Esophagus muscularis mucosa (tissue), 4 donors: ENCODE measurements at regions not wholly inside any gene's neighbourhood (a gene's known extent, or its start where the extent isn't known, plus 50 kb on each side); places are given as distances from the start of the nearest gene placed in this dataset.

Source experiments
- DNase-seq: peaks from one replicate; pipeline ENCODE4 v3.0.0-alpha.2; 2017; ENCODE audit errors: extremely low spot score
- H3K27ac ChIP-seq, 4 donors: fragments of 200-600 bp; sonication (generic); replicated peaks in 1 of 4; 1 replicate in 3 of 4; 2 replicates in 1 of 4; pipeline ENCODE4 v1.5.1; 2016 to 2019; ENCODE audit warnings: mild to moderate bottlenecking in 1 of 4
- H3K27me3 ChIP-seq, 4 donors: fragments of 200-600 bp; sonication (generic); one replicate each; pipeline versions ENCODE4 v1.5.1 to v1.6.0; 2016 to 2019
- H3K36me3 ChIP-seq, 4 donors: fragments of 200-600 bp; sonication (generic); one replicate each; pipeline ENCODE4 v1.5.1; 2016 to 2019
- H3K4me1 ChIP-seq, 4 donors: fragments of 200-600 bp; sonication (generic); one replicate each; pipeline ENCODE4 v1.5.1; 2016 to 2019
- H3K4me3 ChIP-seq, 4 donors: fragments of 200-600 bp; sonication (generic); 1 replicate in 2 of 4; 2 replicates in 2 of 4; pipeline ENCODE4 v1.5.1; 2016 to 2019; ENCODE audit warnings: mild to moderate bottlenecking in 4 of 4, moderate library complexity in 1 of 4
- H3K9me3 ChIP-seq, 4 donors: fragments of 200-600 bp; sonication (generic); 1 replicate in 3 of 4; 2 replicates in 1 of 4; pipeline ENCODE4 v1.5.1; 2016 to 2019
- CTCF ChIP-seq, 3 experiments: fragments of 200-600 bp in 2 of 3; fragments of 450-650 bp in 1 of 3; sonication (generic) in 2 of 3; IDR thresholded peaks; one replicate each; pipeline ENCODE4 v1.5.1; 2017 to 2019; ENCODE audit warnings: antibody characterized with exemption in 3 of 3, mild to moderate bottlenecking in 2 of 3, moderate library complexity in 1 of 3
- EP300 ChIP-seq: sonication (generic); formaldehyde crosslinking; IDR thresholded peaks from one replicate; pipeline ENCODE4 v1.6.1; 2017; ENCODE audit warnings: antibody characterized with exemption
- POLR2A ChIP-seq: fragments of 450-650 bp; IDR thresholded peaks from one replicate; pipeline ENCODE4 v1.6.1; 2017; ENCODE audit warnings: antibody characterized with exemption, moderate library complexity, mild to moderate bottlenecking, low read depth
- POLR2AphosphoS5 ChIP-seq, 2 donors: sonication (generic); formaldehyde crosslinking; IDR thresholded peaks; one replicate each; pipeline ENCODE4 v1.6.1; 2017; ENCODE audit warnings: antibody characterized with exemption in 2 of 2
- WGBS: methylation state at CpG from one replicate; pipeline ENCODE4 v1.1.5; 2018; 5-methylcytosine and 5-hydroxymethylcytosine counted together
- intact Hi-C: fragments of 100-400 bp; cut with DNase I; formaldehyde crosslinking; loops from one replicate; pipeline ENCODE4 v1.15.1; 2023

DNA sequence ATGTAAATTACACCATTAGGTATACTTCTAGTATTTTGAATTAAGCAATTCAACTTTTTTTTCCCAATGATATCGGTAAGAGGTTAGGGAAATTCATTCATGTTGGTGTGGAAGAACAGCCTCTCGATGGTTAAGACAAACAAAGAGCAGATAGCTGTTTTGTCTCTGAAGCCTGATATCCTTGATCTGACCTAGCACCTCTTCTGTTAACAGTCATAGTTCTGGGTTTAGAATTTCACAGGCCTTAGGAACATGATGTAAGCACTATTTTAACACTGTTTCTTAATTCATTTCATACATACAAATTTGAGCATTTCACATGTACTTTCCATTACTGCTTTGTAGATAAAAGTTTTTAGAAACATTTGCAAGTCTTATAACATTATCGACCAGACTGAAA lies 367.5 kb upstream of the ZNF385D start:
- no peaks in the 10 kb centered on the region for H3K27me3 ChIP-seq
- 56% methylated on average over 3 of the region's 3 CpGs for WGBS
- no peaks in the 10 kb centered on the region for H3K4me1 ChIP-seq
- intact Hi-C loops, result loop anchor here (5.0 to 10.0 kb wide), 2 partner anchors 1606 to 1774 kb away; no protein-coding TSS in a partner anchor
- H3K36me3 ChIP-seq, result no peaks in the 10 kb centered on the region
- no peak for DNase-seq
- no peak for TF ChIP-seq POLR2AphosphoS5 (IDR thresholded peaks at IDR 0.05)
- TF ChIP-seq CTCF (IDR thresholded peaks at IDR 0.05), result no peak
- TF ChIP-seq POLR2A, result no peak
- no peak for TF ChIP-seq EP300
- H3K27ac ChIP-seq, result no peak overlapping the region
- H3K9me3 ChIP-seq, result no peaks in the 10 kb centered on the region
- no peak overlapping the region for H3K4me3 ChIP-seq

GRCh38 chr3:22121068-22121701 lies 370.2 kb upstream of the ZNF385D start:
- TF ChIP-seq CTCF (IDR thresholded peaks at IDR 0.05), result no peak
- no peak for TF ChIP-seq POLR2AphosphoS5 (IDR thresholded peaks at IDR 0.05)
- no peak for TF ChIP-seq POLR2A
- TF ChIP-seq EP300, result no peak
- no peak for DNase-seq
- H3K27ac ChIP-seq, result no peak overlapping the region
- no peaks in the 10 kb centered on the region for H3K4me1 ChIP-seq
- H3K4me3 ChIP-seq, result no peak overlapping the region
- no peaks in the 10 kb centered on the region for H3K27me3 ChIP-seq
- WGBS, result 89% methylated on average over 5 of the region's 5 CpGs
- H3K36me3 ChIP-seq, result no peaks in the 10 kb centered on the region
- intact Hi-C loops, result no loop called here
- H3K9me3 ChIP-seq, result no peaks in the 10 kb centered on the region

DNA sequence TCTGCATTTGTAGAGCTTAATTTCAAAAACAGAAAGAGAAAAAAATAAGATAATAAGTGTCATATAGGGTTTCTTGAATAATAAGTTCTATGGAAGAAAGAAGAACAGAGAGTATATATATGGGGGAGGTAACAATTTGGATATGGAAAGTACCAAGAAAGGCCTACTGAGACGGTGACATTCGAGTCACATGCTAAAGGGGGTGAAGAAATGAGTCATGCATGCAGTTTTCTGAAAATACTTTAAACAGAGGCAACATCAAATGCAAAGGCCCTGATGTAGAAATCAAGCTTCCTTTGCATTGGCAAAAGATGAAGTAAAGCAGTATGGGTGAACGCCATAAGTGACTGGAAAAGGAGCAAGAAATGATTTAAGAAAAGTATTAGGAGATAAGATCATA lies 371.6 kb upstream of the ZNF385D start:
- Histone ChIP-seq H3K27me3 (no peaks in the 10 kb centered on the region), H3K4me1 (no peaks in the 10 kb centered on the region), H3K4me3 (no peak overlapping the region), H3K9me3 (no peaks in the 10 kb centered on the region), H3K27ac (no peak overlapping the region), H3K36me3 (no peaks in the 10 kb centered on the region)
- intact Hi-C loops, result no loop called here
- no peak for DNase-seq
- WGBS, result 83% methylated on average over 3 of the region's 3 CpGs
- no peak for TF ChIP-seq POLR2A
- no peak for TF ChIP-seq CTCF (IDR thresholded peaks at IDR 0.05)

DNA sequence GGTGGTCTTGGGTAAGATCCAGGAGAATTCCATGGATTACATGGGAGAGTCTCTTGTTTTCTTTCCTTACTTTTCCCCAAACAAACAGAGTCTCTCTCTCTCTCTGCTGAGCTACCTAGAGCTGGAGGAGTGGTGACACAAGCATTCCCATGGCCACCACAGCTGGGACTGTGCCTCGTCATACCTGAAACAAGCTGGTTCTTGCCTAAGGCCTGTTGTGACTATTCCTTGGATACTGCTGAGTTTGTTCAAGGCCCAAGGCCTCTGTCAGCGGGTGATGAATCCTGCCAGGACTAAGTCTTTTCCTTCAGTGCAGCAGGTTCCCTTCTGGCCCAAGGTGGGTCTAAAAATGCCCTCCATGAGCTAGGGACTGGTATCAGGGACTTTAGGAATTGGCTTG lies 378.1 kb upstream of the ZNF385D start:
- TF ChIP-seq EP300, result no peak
- H3K9me3 ChIP-seq, result no peaks in the 10 kb centered on the region
- H3K4me1 ChIP-seq, result no peaks in the 10 kb centered on the region
- H3K27me3 ChIP-seq, result no peaks in the 10 kb centered on the region
- H3K4me3 ChIP-seq, result no peak overlapping the region
- WGBS, result 100% methylated on average over 2 of the region's 2 CpGs
- intact Hi-C loops, result no loop called here
- H3K36me3 ChIP-seq, result no peaks in the 10 kb centered on the region
- DNase-seq, result no peak
- H3K27ac ChIP-seq, result no peak overlapping the region

GRCh38 chr3:22141769-22142168 lies 390.8 kb upstream of the ZNF385D start:
- no peaks in the 10 kb centered on the region for H3K27me3 ChIP-seq
- no peaks in the 10 kb centered on the region for H3K36me3 ChIP-seq
- H3K9me3 ChIP-seq, result no peaks in the 10 kb centered on the region
- H3K4me3 ChIP-seq, result no peak overlapping the region
- 86% methylated on average over 2 of the region's 2 CpGs for WGBS
- no peaks in the 10 kb centered on the region for H3K4me1 ChIP-seq
- no peak for DNase-seq
- no peak for TF ChIP-seq CTCF (IDR thresholded peaks at IDR 0.05)
- TF ChIP-seq POLR2AphosphoS5 (IDR thresholded peaks at IDR 0.05), result no peak
- no peak for TF ChIP-seq POLR2A
- no peak for TF ChIP-seq EP300
- H3K27ac ChIP-seq, result no peak overlapping the region
- intact Hi-C loops, result no loop called here
